NCI-H2029 treated with DMSO at 0.1 percent for 48 hours (cell line): ENCODE measurements at regions not wholly inside any gene's neighbourhood (a gene's known extent, or its start where the extent isn't known, plus 50 kb on each side); places are given as distances from the start of the nearest gene placed in this dataset.

ENCODE experiments used
- DNase-seq: peaks from one replicate; lab custom pipeline; 2025; lab: John Stamatoyannopoulos, UW

- DNase-seq, result no peak
Observed at GRCh38 chr20:60845146-60845545, 406.9 kb upstream of the CDH4 start.

- DNase-seq, result peak; percentile 8
Observed at GRCh38 chr20:60851826-60852704, 400.0 kb upstream of the CDH4 start.

GRCh38 chr20:60857708-60858107 is 394.4 kb upstream of the CDH4 start:
- DNase-seq, result no peak

GRCh38 chr20:60862601-60863000 is 389.5 kb upstream of the CDH4 start:
- DNase-seq, result no peak

GRCh38 chr20:60863548-60863947 is 388.5 kb upstream of the CDH4 start:
- DNase-seq, result no peak

GRCh38 chr20:60867589-60867988 is 384.5 kb upstream of the CDH4 start:
- no peak for DNase-seq

GRCh38 chr20:60868316-60868891 is 383.7 kb upstream of the CDH4 start:
- no peak for DNase-seq

- DNase-seq, result no peak
Observed at GRCh38 chr20:60869087-60869486, 383.0 kb upstream of the CDH4 start.

- DNase-seq, result no peak
Observed at GRCh38 chr20:60869625-60870024, 382.4 kb upstream of the CDH4 start.

- no peak for DNase-seq
Observed at GRCh38 chr20:60870040-60870439, 382.0 kb upstream of the CDH4 start.

GRCh38 chr20:60872224-60872623 is 379.8 kb upstream of the CDH4 start:
- DNase-seq, result no peak

- no peak for DNase-seq
Observed at GRCh38 chr20:60877071-60877857, 374.8 kb upstream of the CDH4 start.

GRCh38 chr20:60882836-60883235 is 369.2 kb upstream of the CDH4 start:
- no peak for DNase-seq

- DNase-seq, result no peak
Observed at GRCh38 chr20:60883496-60883895, 368.6 kb upstream of the CDH4 start.

GRCh38 chr20:60884277-60884676 is 367.8 kb upstream of the CDH4 start:
- no peak for DNase-seq

- no peak for DNase-seq
Observed at GRCh38 chr20:60888771-60889170, 363.3 kb upstream of the CDH4 start.

- DNase-seq, result no peak
Observed at GRCh38 chr20:60892095-60892813, 359.8 kb upstream of the CDH4 start.

GRCh38 chr20:60894091-60894490 is 358.0 kb upstream of the CDH4 start:
- no peak for DNase-seq

GRCh38 chr20:60895363-60896079 is 356.5 kb upstream of the CDH4 start:
- no peak for DNase-seq

GRCh38 chr20:60897976-60898375 is 354.1 kb upstream of the CDH4 start:
- no peak for DNase-seq

- DNase-seq, result no peak
Observed at GRCh38 chr20:60899320-60899719, 352.7 kb upstream of the CDH4 start.

- DNase-seq, result no peak
Observed at GRCh38 chr20:60900618-60901017, 351.4 kb upstream of the CDH4 start.
